Neural cell (in vitro differentiated cells): ENCODE measurements at regions not wholly inside any gene's neighbourhood (a gene's known extent, or its start where the extent isn't known, plus 50 kb on each side); places are given as distances from the start of the nearest gene placed in this dataset.

Experiments used
- H2AFZ ChIP-seq: fragments of 200-600, 300-800 bp; sonication (generic), shearing (Covaris generic); 2 replicates; pipeline ENCODE4 v1.6.0; 2014; ENCODE audit warnings: low read depth, mild to moderate bottlenecking, antibody characterized with exemption, low read length, moderate library complexity
- H3F3A ChIP-seq: fragments of 200-600 bp; shearing (Covaris generic); 2 replicates; pipeline ENCODE4 v1.6.1; 2016; ENCODE audit warnings: mild to moderate bottlenecking, moderate library complexity, mixed read lengths, antibody characterized with exemption, low read length; ENCODE audit not compliant: insufficient read depth, poor library complexity, severe bottlenecking
- H3K27ac ChIP-seq: fragments of 200-600, 300-800 bp; sonication (generic), shearing (Covaris generic); 2 replicates; pipeline ENCODE4 v1.5.1; 2014; ENCODE audit warnings: mild to moderate bottlenecking, low read length, moderate library complexity
- H3K27me3 ChIP-seq: fragments of 300-800, 200-600 bp; sonication (generic), shearing (Covaris generic); 2 replicates; pipeline ENCODE4 v1.6.0; 2014; ENCODE audit warnings: mild to moderate bottlenecking, low read depth, low read length, moderate library complexity; ENCODE audit not compliant: insufficient read depth
- H3K36me3 ChIP-seq: fragments of 300-800, 200-600 bp; sonication (generic), shearing (Covaris generic); 2 replicates; pipeline ENCODE4 v1.5.1; 2014; ENCODE audit warnings: mild to moderate bottlenecking, antibody characterized with exemption, low read length, moderate library complexity; ENCODE audit not compliant: insufficient read depth
- H3K4me2 ChIP-seq: fragments of 300-800, 200-600 bp; sonication (generic), shearing (Covaris generic); 2 replicates; pipeline ENCODE4 v1.6.0; 2014; ENCODE audit warnings: mild to moderate bottlenecking, low read length
- H3K4me3 ChIP-seq: fragments of 300-800, 200-600 bp; sonication (generic), shearing (Covaris generic); 2 replicates; pipeline ENCODE4 v1.5.1; 2014; ENCODE audit warnings: mild to moderate bottlenecking, low read length, moderate library complexity
- H3K79me2 ChIP-seq: fragments of 200-600 bp; shearing (Covaris generic); replicated peaks from 2 replicates; pipeline ENCODE4 v1.6.0; 2014; ENCODE audit warnings: mild to moderate bottlenecking, low read length, moderate library complexity; ENCODE audit not compliant: insufficient read depth
- H3K9ac ChIP-seq: fragments of 300-800, 200-600 bp; sonication (generic), shearing (Covaris generic); 2 replicates; pipeline ENCODE4 v1.6.1; 2016; ENCODE audit warnings: mild to moderate bottlenecking, low read length, mixed read lengths
- H3K9me2 ChIP-seq: fragments of 200-600 bp; shearing (Covaris generic); 2 replicates; pipeline ENCODE4 v1.6.1; 2016; ENCODE audit warnings: mild to moderate bottlenecking, low read length, mixed read lengths; ENCODE audit not compliant: insufficient read depth
- H3K9me3 ChIP-seq: fragments of 200-600, 300-800 bp; sonication (generic), shearing (Covaris generic); 2 replicates; pipeline ENCODE4 v1.6.1; 2016; ENCODE audit warnings: mild to moderate bottlenecking, mixed run types, low read length, moderate library complexity, mixed read lengths
- H4K20me1 ChIP-seq: fragments of 200-600 bp; shearing (Covaris generic); 2 replicates; pipeline ENCODE4 v1.6.1; 2016; ENCODE audit warnings: mild to moderate bottlenecking, mixed run types; ENCODE audit not compliant: insufficient read depth
- CTCF ChIP-seq: fragments of 450-650 bp; IDR thresholded peaks from 2 replicates; pipeline ENCODE4 v1.5.1; 2014; ENCODE audit warnings: antibody characterized with exemption, mild to moderate bottlenecking, moderate library complexity; ENCODE audit not compliant: poor library complexity, severe bottlenecking
- EP300 ChIP-seq: fragments of 450-650 bp; conservative IDR thresholded peaks from 2 replicates; pipeline ENCODE4 v1.6.1; 2014; ENCODE audit warnings: antibody characterized with exemption, mild to moderate bottlenecking, moderate library complexity; ENCODE audit not compliant: poor library complexity, severe bottlenecking
- EZH2 ChIP-seq: fragments of 200-600, 300-800 bp; shearing (Covaris generic), sonication (generic); IDR thresholded peaks from 2 replicates; pipeline ENCODE4 v1.6.1; 2014; ENCODE audit warnings: antibody characterized with exemption, low read length, borderline replicate concordance, mild to moderate bottlenecking; ENCODE audit not compliant: insufficient read depth, poor library complexity, severe bottlenecking
- MXI1 ChIP-seq: fragments of 450-650 bp; conservative IDR thresholded peaks from 2 replicates; pipeline ENCODE4 v1.6.1; 2014; ENCODE audit warnings: antibody characterized with exemption, mild to moderate bottlenecking; ENCODE audit not compliant: poor library complexity, severe bottlenecking
- POLR2AphosphoS5 ChIP-seq: IDR thresholded peaks from 2 replicates; pipeline ENCODE4 v1.6.1; 2012
- RAD21 ChIP-seq: fragments of 450-650 bp; conservative IDR thresholded peaks from 2 replicates; pipeline ENCODE4 v1.6.1; 2014; ENCODE audit warnings: antibody characterized with exemption, mild to moderate bottlenecking, moderate library complexity
- REST ChIP-seq: IDR thresholded peaks from 2 replicates; pipeline ENCODE4 v1.6.1; 2012; ENCODE audit warnings: borderline replicate concordance
- SMC3 ChIP-seq: fragments of 450-650 bp; conservative IDR thresholded peaks from 2 replicates; pipeline ENCODE4 v1.6.1; 2014; ENCODE audit warnings: antibody characterized with exemption, mild to moderate bottlenecking, moderate library complexity; ENCODE audit not compliant: poor library complexity
- TAF1 ChIP-seq: IDR thresholded peaks from 2 replicates; pipeline ENCODE4 v1.6.1; 2012; ENCODE audit warnings: low read depth

- H3K27me3 ChIP-seq = no peaks in the 10 kb centered on the region
- no peak for TF ChIP-seq MXI1
- no peak for TF ChIP-seq SMC3
- no peak for TF ChIP-seq EZH2
- no peak for TF ChIP-seq POLR2AphosphoS5
- no peak for TF ChIP-seq EP300
- TF ChIP-seq REST = no peak
- no peak for TF ChIP-seq RAD21
- no peak for TF ChIP-seq TAF1
- no peak for TF ChIP-seq CTCF
- no peak overlapping the region for H3K9ac ChIP-seq
- H3F3A ChIP-seq = no peaks in the 10 kb centered on the region
- no peak overlapping the region for H2AFZ ChIP-seq
- H3K9me2 ChIP-seq = no peaks in the 10 kb centered on the region
- no peak overlapping the region for H3K4me2 ChIP-seq
- no peak overlapping the region for H3K27ac ChIP-seq
- H3K9me3 ChIP-seq = no peaks in the 10 kb centered on the region
- H3K79me2 ChIP-seq = no peaks in the 10 kb centered on the region
- no peaks in the 10 kb centered on the region for H4K20me1 ChIP-seq
- H3K36me3 ChIP-seq = no peaks in the 10 kb centered on the region
- H3K4me3 ChIP-seq = no peak overlapping the region
Observed at GRCh38 chr10:29918623-29919400, 140.6 kb downstream of the JCAD start.

- H3K27ac ChIP-seq = no peak overlapping the region
- no peak overlapping the region for H2AFZ ChIP-seq
- no peak for TF ChIP-seq SMC3
- TF ChIP-seq REST = no peak
- TF ChIP-seq TAF1 = no peak
- no peak for TF ChIP-seq EZH2
- H3K4me2 ChIP-seq = no peak overlapping the region
- H3K36me3 ChIP-seq = no peaks in the 10 kb centered on the region
- H3K4me3 ChIP-seq = no peak overlapping the region
- no peaks in the 10 kb centered on the region for H3F3A ChIP-seq
- H3K9me3 ChIP-seq = no peaks in the 10 kb centered on the region
- H3K9ac ChIP-seq = no peak overlapping the region
- no peaks in the 10 kb centered on the region for H3K79me2 ChIP-seq
- no peaks in the 10 kb centered on the region for H3K27me3 ChIP-seq
- no peaks in the 10 kb centered on the region for H3K9me2 ChIP-seq
- no peaks in the 10 kb centered on the region for H4K20me1 ChIP-seq
Observed at GRCh38 chr10:29917311-29917710, 142.1 kb downstream of the JCAD start.
